ENCODE measurements at regions not wholly inside any gene's neighbourhood (a gene's known extent, or its start where the extent isn't known, plus 50 kb on each side); places are given as distances from the start of the nearest gene placed in this dataset.

DNA sequence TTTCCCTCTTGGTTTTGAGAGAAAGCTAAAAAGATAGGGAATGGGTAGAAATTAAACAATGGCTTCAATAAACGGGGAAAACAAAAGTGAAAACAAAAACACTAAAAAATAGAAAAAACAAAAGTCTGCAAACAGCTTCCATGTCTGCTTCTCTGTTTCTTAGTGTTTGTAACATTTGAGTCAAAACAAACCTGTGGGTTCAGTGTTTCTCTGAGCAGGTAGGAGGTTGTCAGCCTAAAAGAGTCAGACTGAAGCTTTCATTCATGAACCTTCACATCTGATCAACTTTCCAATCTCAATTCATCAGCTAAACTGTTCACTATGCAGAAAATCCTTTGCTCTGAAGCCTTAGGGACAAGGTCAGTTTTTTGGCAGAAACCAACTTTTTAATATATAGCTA is 102.5 kb upstream of the ADAMTS16 start:
- TF ChIP-seq, protein P1, sequence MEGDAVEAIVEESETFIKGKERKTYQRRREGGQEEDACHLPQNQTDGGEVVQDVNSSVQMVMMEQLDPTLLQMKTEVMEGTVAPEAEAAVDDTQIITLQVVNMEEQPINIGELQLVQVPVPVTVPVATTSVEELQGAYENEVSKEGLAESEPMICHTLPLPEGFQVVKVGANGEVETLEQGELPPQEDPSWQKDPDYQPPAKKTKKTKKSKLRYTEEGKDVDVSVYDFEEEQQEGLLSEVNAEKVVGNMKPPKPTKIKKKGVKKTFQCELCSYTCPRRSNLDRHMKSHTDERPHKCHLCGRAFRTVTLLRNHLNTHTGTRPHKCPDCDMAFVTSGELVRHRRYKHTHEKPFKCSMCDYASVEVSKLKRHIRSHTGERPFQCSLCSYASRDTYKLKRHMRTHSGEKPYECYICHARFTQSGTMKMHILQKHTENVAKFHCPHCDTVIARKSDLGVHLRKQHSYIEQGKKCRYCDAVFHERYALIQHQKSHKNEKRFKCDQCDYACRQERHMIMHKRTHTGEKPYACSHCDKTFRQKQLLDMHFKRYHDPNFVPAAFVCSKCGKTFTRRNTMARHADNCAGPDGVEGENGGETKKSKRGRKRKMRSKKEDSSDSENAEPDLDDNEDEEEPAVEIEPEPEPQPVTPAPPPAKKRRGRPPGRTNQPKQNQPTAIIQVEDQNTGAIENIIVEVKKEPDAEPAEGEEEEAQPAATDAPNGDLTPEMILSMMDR (IDR thresholded peaks at IDR 0.05), result no peak
- TF ChIP-seq POLR2A (IDR thresholded peaks at IDR 0.05), result no peak
- TF ChIP-seq EP300 (IDR thresholded peaks at IDR 0.05), result no peak

All from ovary (tissue), 3 donors.